Fibroblast of lung (primary cell): ENCODE measurements at regions not wholly inside any gene's neighbourhood (a gene's known extent, or its start where the extent isn't known, plus 50 kb on each side); places are given as distances from the start of the nearest gene placed in this dataset.

ENCODE experiments used
- CTCF ChIP-seq, 2 donors: IDR thresholded peaks in 1 of 2; conservative IDR thresholded peaks in 1 of 2; 1 replicate in 1 of 2; 2 replicates in 1 of 2; pipeline ENCODE4 v1.5.1; 2011 to 2012; ENCODE audit warnings: low read length in 2 of 2, control low read depth in 1 of 2, inconsistent platforms in 1 of 2, low read depth in 1 of 2, mild to moderate bottlenecking in 1 of 2
- EZH2 ChIP-seq: IDR thresholded peaks from 2 replicates; pipeline ENCODE4 v1.5.1; 2012; ENCODE audit warnings: low read length, control low read depth, mild to moderate bottlenecking; ENCODE audit errors: missing control alignments

GRCh38 chr7:94832051-94832450, 75.3 kb upstream of the PPP1R9A start:
- no peak for TF ChIP-seq CTCF (conservative IDR thresholded peaks at IDR 0.05 in 1 of 2, IDR thresholded peaks at IDR 0.05 in 1 of 2; ENCODE audit: low read depth in 1 of 2, low read length in 2 of 2)
- no peak for TF ChIP-seq EZH2
